DMS 273 treated with DMSO at 0.1 percent for 48 hours (cell line): ENCODE measurements at regions not wholly inside any gene's neighbourhood (a gene's known extent, or its start where the extent isn't known, plus 50 kb on each side); places are given as distances from the start of the nearest gene placed in this dataset.

Source experiments
- DNase-seq: peaks from one replicate; lab custom pipeline; 2025; lab: John Stamatoyannopoulos, UW

- no peak for DNase-seq
Observed at GRCh38 chr6:144725736-144726522, 440.8 kb downstream of the UTRN start.

- DNase-seq, result no peak
Observed at GRCh38 chr6:144728804-144729203, 443.7 kb downstream of the UTRN start.

- no peak for DNase-seq
Observed at GRCh38 chr6:144729502-144729901, 444.4 kb downstream of the UTRN start.

- no peak for DNase-seq
Observed at GRCh38 chr6:144730088-144730645, 445.0 kb downstream of the UTRN start.

GRCh38 chr6:144731229-144731628 lies 446.1 kb downstream of the UTRN start:
- DNase-seq, result no peak

- no peak for DNase-seq
Observed at GRCh38 chr6:144736763-144737162, 451.6 kb downstream of the UTRN start.

- no peak for DNase-seq
Observed at GRCh38 chr6:144737998-144738397, 452.9 kb downstream of the UTRN start.

- DNase-seq, result no peak
Observed at GRCh38 chr6:144739873-144740272, 454.7 kb downstream of the UTRN start.

GRCh38 chr6:144741659-144742058 lies 456.5 kb downstream of the UTRN start:
- DNase-seq, result no peak

- DNase-seq, result no peak
Observed at GRCh38 chr6:144742779-144743178, 457.6 kb downstream of the UTRN start.

- no peak for DNase-seq
Observed at GRCh38 chr6:144744720-144745119, 459.6 kb downstream of the UTRN start.

GRCh38 chr6:144745439-144745838 lies 460.3 kb downstream of the UTRN start:
- DNase-seq, result no peak

GRCh38 chr6:144746902-144747469 lies 461.9 kb downstream of the UTRN start:
- no peak for DNase-seq

GRCh38 chr6:144749263-144749662 lies 464.1 kb downstream of the UTRN start:
- DNase-seq, result no peak

- DNase-seq, result no peak
Observed at GRCh38 chr6:144753023-144753705, 468.0 kb downstream of the UTRN start.

GRCh38 chr6:144756469-144756868 lies 471.3 kb downstream of the UTRN start:
- no peak for DNase-seq

GRCh38 chr6:144757299-144757698 lies 472.2 kb downstream of the UTRN start:
- DNase-seq, result no peak

- no peak for DNase-seq
Observed at GRCh38 chr6:144757730-144758129, 472.6 kb downstream of the UTRN start.

GRCh38 chr6:144758602-144759001 lies 473.5 kb downstream of the UTRN start:
- no peak for DNase-seq

- DNase-seq, result no peak
Observed at GRCh38 chr6:144762469-144762868, 477.3 kb downstream of the UTRN start.

GRCh38 chr6:144767051-144767450 lies 481.9 kb downstream of the UTRN start:
- no peak for DNase-seq

- DNase-seq, result no peak
Observed at GRCh38 chr6:144768551-144769075, 483.5 kb downstream of the UTRN start.

- DNase-seq, result no peak
Observed at GRCh38 chr6:144769142-144769541, 484.0 kb downstream of the UTRN start.
